ENCODE measurements at regions not wholly inside any gene's neighbourhood (a gene's known extent, or its start where the extent isn't known, plus 50 kb on each side); places are given as distances from the start of the nearest gene placed in this dataset.

GRCh38 chr6:49327005-49327404 lies 136.0 kb downstream of the MMUT start:
- Mint-ChIP-seq H3K4me3 (no peak overlapping the region), H3K36me3 (ENCODE audit: insufficient read depth in 1 of 3, low read depth in 3 of 3) (peaks cover 0 to 1% (median 0%) of the 10 kb centered on the region in 3 experiments; a peak in 4 of 7 replicates), H3K27ac (no peak overlapping the region), H3K27me3 (ENCODE audit: low read depth) (no peaks in the 10 kb centered on the region), H3K4me1 (peaks cover 9 to 12% of the 10 kb centered on the region in 2 experiments), H3K9me3 (peaks cover 6 to 11% of the 10 kb centered on the region in 2 experiments; a peak in 4 of 5 replicates)
- no peak overlapping the region for H3K4me2 ChIP-seq (ENCODE audit: insufficient read depth, insufficient read length, low read length)
- no peaks in the 10 kb centered on the region for H3K4me1 ChIP-seq (ENCODE audit: insufficient read depth, low read length)
- H3K9me3 ChIP-seq (ENCODE audit: control insufficient read depth, low read depth, low read length), result no peaks in the 10 kb centered on the region
- no peak overlapping the region for H2AFZ ChIP-seq (ENCODE audit: low read length)
- H4K8ac ChIP-seq (replicated peaks; ENCODE audit: insufficient read length, low read depth, low read length), result no peak overlapping the region
- no peaks in the 10 kb centered on the region for H3K79me2 ChIP-seq (ENCODE audit: insufficient read depth, low read length)
- H3K27ac ChIP-seq (ENCODE audit: insufficient read length, low read depth, low read length), result no peak overlapping the region
- no peak overlapping the region for H4K5ac ChIP-seq (ENCODE audit: insufficient read length, low read depth, low read length)
- H3K56ac ChIP-seq (ENCODE audit: insufficient read length, low read depth, low read length), result no peak overlapping the region
- no peaks in the 10 kb centered on the region for H3K79me1 ChIP-seq (ENCODE audit: insufficient read depth, low read depth, low read length, poor library complexity, severe bottlenecking)
- no peak overlapping the region for H2BK5ac ChIP-seq (ENCODE audit: insufficient read length, low read length)
- H3K27me3 ChIP-seq (ENCODE audit: insufficient read depth, low read length), result no peaks in the 10 kb centered on the region
- no peak overlapping the region for H2BK20ac ChIP-seq (ENCODE audit: low read depth, low read length, poor library complexity, severe bottlenecking)
- H3K4ac ChIP-seq (ENCODE audit: low read depth, low read length), result no peak overlapping the region
- no peak overlapping the region for H4K91ac ChIP-seq (ENCODE audit: insufficient read length, low read depth, low read length)
- TF ChIP-seq, protein P1, sequence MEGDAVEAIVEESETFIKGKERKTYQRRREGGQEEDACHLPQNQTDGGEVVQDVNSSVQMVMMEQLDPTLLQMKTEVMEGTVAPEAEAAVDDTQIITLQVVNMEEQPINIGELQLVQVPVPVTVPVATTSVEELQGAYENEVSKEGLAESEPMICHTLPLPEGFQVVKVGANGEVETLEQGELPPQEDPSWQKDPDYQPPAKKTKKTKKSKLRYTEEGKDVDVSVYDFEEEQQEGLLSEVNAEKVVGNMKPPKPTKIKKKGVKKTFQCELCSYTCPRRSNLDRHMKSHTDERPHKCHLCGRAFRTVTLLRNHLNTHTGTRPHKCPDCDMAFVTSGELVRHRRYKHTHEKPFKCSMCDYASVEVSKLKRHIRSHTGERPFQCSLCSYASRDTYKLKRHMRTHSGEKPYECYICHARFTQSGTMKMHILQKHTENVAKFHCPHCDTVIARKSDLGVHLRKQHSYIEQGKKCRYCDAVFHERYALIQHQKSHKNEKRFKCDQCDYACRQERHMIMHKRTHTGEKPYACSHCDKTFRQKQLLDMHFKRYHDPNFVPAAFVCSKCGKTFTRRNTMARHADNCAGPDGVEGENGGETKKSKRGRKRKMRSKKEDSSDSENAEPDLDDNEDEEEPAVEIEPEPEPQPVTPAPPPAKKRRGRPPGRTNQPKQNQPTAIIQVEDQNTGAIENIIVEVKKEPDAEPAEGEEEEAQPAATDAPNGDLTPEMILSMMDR (conservative IDR thresholded peaks at IDR 0.05), result no peak
- H3K14ac ChIP-seq (ENCODE audit: insufficient read depth, low read length), result no peak overlapping the region
- no peaks in the 10 kb centered on the region for H4K20me1 ChIP-seq (ENCODE audit: control insufficient read depth, insufficient read depth, insufficient read length)
- H2AK5ac ChIP-seq (ENCODE audit: insufficient read length, low read length), result no peak overlapping the region
- no peak overlapping the region for H3K23ac ChIP-seq (ENCODE audit: insufficient read length, low read depth, low read length)
- H3K23me2 ChIP-seq (ENCODE audit: insufficient read length, low read depth, low read length, poor library complexity, severe bottlenecking), result no peaks in the 10 kb centered on the region
- no peak for DNase-seq
- WGBS (ENCODE audit: extremely low coverage, insufficient read length, low lambda C conversion rate), result no CpG with 5 or more reads among the region's 1 CpG
- no peak overlapping the region for H3K9ac ChIP-seq (ENCODE audit: extremely low read depth, insufficient read length, low read length)
- H2BK12ac ChIP-seq (ENCODE audit: insufficient read length, low read depth, low read length), result no peak overlapping the region
- no peak overlapping the region for H2BK120ac ChIP-seq (ENCODE audit: low read depth, low read length, poor library complexity, severe bottlenecking)
- H2BK15ac ChIP-seq (ENCODE audit: low read depth, low read length), result no peak overlapping the region
- no peak overlapping the region for H3K18ac ChIP-seq (ENCODE audit: insufficient read length, low read depth, low read length)
- no peak overlapping the region for H3T11ph ChIP-seq (ENCODE audit: low read length)

Measured in H9 (cell line).